Neuronal stem cell (in vitro differentiated cells): ENCODE measurements at regions not wholly inside any gene's neighbourhood (a gene's known extent, or its start where the extent isn't known, plus 50 kb on each side); places are given as distances from the start of the nearest gene placed in this dataset.
A peak's percentile ranks its signal among the peaks of the same experiment; 100 is the strongest.

Experiments
- DNase-seq: peaks from one replicate; pipeline ENCODE4 v3.0.0-alpha.2; 2013; ENCODE audit warnings: low spot score
- H2AFZ ChIP-seq: one replicate; pipeline ENCODE4 v1.6.1; 2013; ENCODE audit warnings: mild to moderate bottlenecking, low read length, inconsistent platforms
- H2AK5ac ChIP-seq: 2 replicates; pipeline ENCODE4 v1.6.1; 2013; ENCODE audit warnings: low read depth, mild to moderate bottlenecking, inconsistent platforms, low read length, moderate library complexity, mixed read lengths
- H2BK120ac ChIP-seq: 2 replicates; pipeline ENCODE4 v1.6.1; 2013; ENCODE audit warnings: low read depth, mild to moderate bottlenecking, inconsistent platforms, low read length, moderate library complexity, mixed read lengths
- H2BK12ac ChIP-seq: one replicate; pipeline ENCODE4 v1.6.1; 2013; ENCODE audit warnings: low read length, inconsistent platforms
- H2BK15ac ChIP-seq: 2 replicates; pipeline ENCODE4 v1.6.1; 2013; ENCODE audit warnings: mild to moderate bottlenecking, low read length, inconsistent platforms, mixed read lengths
- H2BK5ac ChIP-seq: one replicate; pipeline ENCODE4 v1.6.1; 2013; ENCODE audit warnings: inconsistent platforms, mild to moderate bottlenecking, low read length, moderate library complexity
- H3K14ac ChIP-seq: one replicate; pipeline ENCODE4 v1.6.1; 2013; ENCODE audit warnings: low read length, inconsistent platforms
- H3K18ac ChIP-seq: 2 replicates; pipeline ENCODE4 v1.6.1; 2013; ENCODE audit warnings: low read length, inconsistent platforms
- H3K23ac ChIP-seq: 2 replicates; pipeline ENCODE4 v1.6.1; 2013; ENCODE audit warnings: low read depth, mild to moderate bottlenecking, mixed read lengths, low read length, inconsistent platforms; ENCODE audit not compliant: poor library complexity
- H3K27ac ChIP-seq: replicated peaks from 3 replicates; pipeline ENCODE4 v1.5.1; 2013; ENCODE audit warnings: low read length, inconsistent platforms
- H3K27me3 ChIP-seq, 3 experiments: 2 replicates each; pipeline ENCODE4 v1.6.1; 2013; ENCODE audit warnings: low read length in 3 of 3, mild to moderate bottlenecking in 2 of 3, inconsistent platforms in 1 of 3, low read depth in 1 of 3, mixed read lengths in 1 of 3, moderate library complexity in 1 of 3; ENCODE audit not compliant: control insufficient read depth in 3 of 3, insufficient read depth in 3 of 3
- H3K36me3 ChIP-seq, 2 donors: replicated peaks in 1 of 2; 2 replicates each; pipeline ENCODE4 v1.6.1; 2013; ENCODE audit warnings: low read length in 2 of 2; ENCODE audit not compliant: control insufficient read depth in 2 of 2, insufficient read depth in 2 of 2
- H3K4ac ChIP-seq: 2 replicates; pipeline ENCODE4 v1.6.1; 2013; ENCODE audit warnings: inconsistent platforms, mild to moderate bottlenecking, low read length, moderate library complexity
- H3K4me1 ChIP-seq, 2 donors: 1 replicate in 1 of 2; 2 replicates in 1 of 2; pipeline ENCODE4 v1.6.1; 2013; ENCODE audit warnings: low read length in 2 of 2, low read depth in 1 of 2; ENCODE audit not compliant: control insufficient read depth in 2 of 2, insufficient read depth in 1 of 2
- H3K4me2 ChIP-seq: one replicate; pipeline ENCODE4 v1.6.1; 2013; ENCODE audit warnings: mild to moderate bottlenecking, low read length, inconsistent platforms; ENCODE audit not compliant: insufficient read depth, poor library complexity, severe bottlenecking
- H3K4me3 ChIP-seq, 2 donors: 2 replicates each; pipeline ENCODE4 v1.5.1; 2013; ENCODE audit warnings: low read length in 2 of 2, mild to moderate bottlenecking in 2 of 2, inconsistent platforms in 1 of 2, moderate library complexity in 1 of 2
- H3K79me1 ChIP-seq: one replicate; pipeline ENCODE4 v1.6.1; 2013; ENCODE audit warnings: low read depth, mild to moderate bottlenecking, inconsistent platforms, low read length, moderate library complexity
- H3K9ac ChIP-seq: one replicate; pipeline ENCODE4 v1.6.1; 2013; ENCODE audit warnings: mild to moderate bottlenecking, low read depth, low read length, inconsistent platforms; ENCODE audit not compliant: poor library complexity
- H3K9me3 ChIP-seq, 2 donors: replicated peaks in 1 of 2; 2 replicates each; pipeline versions ENCODE3 to v1.6.1; 2013; ENCODE audit warnings: low read length in 2 of 2, mild to moderate bottlenecking in 2 of 2, inconsistent platforms in 1 of 2, low read depth in 1 of 2, mixed read lengths in 1 of 2, moderate library complexity in 1 of 2; ENCODE audit not compliant: control insufficient read depth in 2 of 2, insufficient read depth in 1 of 2
- H4K8ac ChIP-seq: one replicate; pipeline ENCODE4 v1.6.1; 2013; ENCODE audit warnings: low read depth, mild to moderate bottlenecking, inconsistent platforms, low read length, moderate library complexity
- H4K91ac ChIP-seq: one replicate; pipeline ENCODE4 v1.6.1; 2013; ENCODE audit warnings: low read length, low read depth, mild to moderate bottlenecking, inconsistent platforms; ENCODE audit not compliant: poor library complexity
- WGBS, 2 donors: extraction: QIAGEN DNeasy Blood & Tissue Kit; methylation state at CpG; one replicate each; pipeline ENCODE4 v1.1.7; 2013; ENCODE audit warnings: missing lambda C conversion rate in 2 of 2, mixed read lengths in 1 of 2; ENCODE audit not compliant: insufficient read length in 2 of 2, insufficient replicate concordance in 1 of 2; ENCODE audit errors: extremely low coverage in 2 of 2; 5-methylcytosine and 5-hydroxymethylcytosine counted together

GRCh38 chr5:2220741-2221140 lies 338.0 kb upstream of the IRX4 start:
- Histone ChIP-seq H2BK5ac (no peak overlapping the region), H3K4me3 (peak overlapping the region in 1 of 2 donors; percentile 55), H3K18ac (no peak overlapping the region), H3K4me2 (no peak overlapping the region), H2BK15ac (no peak overlapping the region), H4K8ac (no peak overlapping the region), H2BK120ac (no peak overlapping the region), H3K79me1 (no peaks in the 10 kb centered on the region), H3K27me3 (no peaks in the 10 kb centered on the region), H3K9ac (no peak overlapping the region), H2AFZ (no peak overlapping the region), H3K4ac (no peak overlapping the region), H3K4me1 (no peaks in the 10 kb centered on the region), H3K36me3 (no peaks in the 10 kb centered on the region), H4K91ac (no peak overlapping the region), H2BK12ac (no peak overlapping the region), H3K14ac (no peak overlapping the region), H3K27ac (no peak overlapping the region), H2AK5ac (no peak overlapping the region), H3K23ac (no peak overlapping the region), H3K9me3 (peaks cover 0 to 23% of the 10 kb centered on the region in 2 donors)
- DNase-seq, result no peak
- no CpG with 5 or more reads among the region's 7 CpGs for WGBS, 2 donors

DNA sequence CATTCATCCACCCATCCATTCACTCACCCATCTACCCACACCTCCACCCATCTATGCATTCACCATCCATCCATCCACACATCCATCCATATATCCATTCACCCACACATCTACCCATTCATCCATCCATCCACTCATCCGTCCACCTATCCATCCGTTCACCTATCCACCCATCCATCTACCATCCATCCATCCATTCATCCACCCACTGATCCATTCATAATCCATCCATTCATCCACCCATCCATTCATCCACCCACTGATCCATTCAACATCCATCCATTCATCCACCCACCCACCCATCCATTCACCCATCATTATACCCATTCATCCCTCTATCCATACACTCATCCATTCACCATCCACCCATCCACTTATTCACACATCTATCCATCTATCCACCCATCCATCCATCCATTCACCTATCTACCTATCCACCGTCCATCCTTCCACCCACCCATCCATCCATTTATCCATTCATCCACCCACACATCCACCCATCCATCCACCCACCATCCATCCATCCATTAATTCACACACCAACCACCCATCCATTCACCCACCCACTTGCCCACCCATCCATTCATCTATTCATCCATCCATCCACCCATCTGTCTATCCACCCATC lies 336.5 kb upstream of the IRX4 start:
- Histone ChIP-seq H3K18ac (no peak overlapping the region), H3K4me3 (peak overlapping the region in 1 of 2 donors; percentile 28), H3K27me3 (peaks cover 0 to under 1% (median 0%) of the 10 kb centered on the region in 3 experiments), H3K9me3 (peaks cover 0 to 23% of the 10 kb centered on the region in 2 donors), H3K27ac (no peak overlapping the region), H4K91ac (no peak overlapping the region), H3K4me1 (peaks cover 4 to 7% of the 10 kb centered on the region in 2 donors), H3K4me2 (no peak overlapping the region), H2BK120ac (no peak overlapping the region), H3K36me3 (no peaks in the 10 kb centered on the region), H2AK5ac (no peak overlapping the region), H2AFZ (no peak overlapping the region), H2BK5ac (no peak overlapping the region), H3K4ac (no peak overlapping the region), H2BK15ac (no peak overlapping the region), H3K9ac (no peak overlapping the region), H3K14ac (no peak overlapping the region), H3K23ac (no peak overlapping the region), H3K79me1 (no peaks in the 10 kb centered on the region), H2BK12ac (no peak overlapping the region), H4K8ac (no peak overlapping the region)
- 93% methylated on average over 3 of the region's 3 CpGs for WGBS, 2 donors
- no peak for DNase-seq

GRCh38 chr5:2217219-2217618 lies 334.5 kb upstream of the IRX4 start:
- Histone ChIP-seq H3K4me3 (no peak overlapping the region), H3K36me3 (no peaks in the 10 kb centered on the region), H4K91ac (no peak overlapping the region), H3K27ac (no peak overlapping the region), H3K4me2 (no peak overlapping the region), H3K79me1 (no peaks in the 10 kb centered on the region), H3K9me3 (peaks cover 0 to 21% of the 10 kb centered on the region in 2 donors), H2AK5ac (no peak overlapping the region), H3K14ac (no peak overlapping the region), H3K4ac (no peak overlapping the region), H3K18ac (no peak overlapping the region), H2BK15ac (no peak overlapping the region), H4K8ac (no peak overlapping the region), H3K9ac (no peak overlapping the region), H2BK120ac (no peak overlapping the region), H3K4me1 (peaks cover 4 to 7% of the 10 kb centered on the region in 2 donors), H3K27me3 (peaks cover 0 to 12% (median 0%) of the 10 kb centered on the region in 3 experiments), H2BK5ac (no peak overlapping the region), H2AFZ (no peak overlapping the region), H2BK12ac (no peak overlapping the region), H3K23ac (no peak overlapping the region)
- WGBS, 2 donors, result no CpG with 5 or more reads among the region's 4 CpGs
- DNase-seq, result no peak

DNA sequence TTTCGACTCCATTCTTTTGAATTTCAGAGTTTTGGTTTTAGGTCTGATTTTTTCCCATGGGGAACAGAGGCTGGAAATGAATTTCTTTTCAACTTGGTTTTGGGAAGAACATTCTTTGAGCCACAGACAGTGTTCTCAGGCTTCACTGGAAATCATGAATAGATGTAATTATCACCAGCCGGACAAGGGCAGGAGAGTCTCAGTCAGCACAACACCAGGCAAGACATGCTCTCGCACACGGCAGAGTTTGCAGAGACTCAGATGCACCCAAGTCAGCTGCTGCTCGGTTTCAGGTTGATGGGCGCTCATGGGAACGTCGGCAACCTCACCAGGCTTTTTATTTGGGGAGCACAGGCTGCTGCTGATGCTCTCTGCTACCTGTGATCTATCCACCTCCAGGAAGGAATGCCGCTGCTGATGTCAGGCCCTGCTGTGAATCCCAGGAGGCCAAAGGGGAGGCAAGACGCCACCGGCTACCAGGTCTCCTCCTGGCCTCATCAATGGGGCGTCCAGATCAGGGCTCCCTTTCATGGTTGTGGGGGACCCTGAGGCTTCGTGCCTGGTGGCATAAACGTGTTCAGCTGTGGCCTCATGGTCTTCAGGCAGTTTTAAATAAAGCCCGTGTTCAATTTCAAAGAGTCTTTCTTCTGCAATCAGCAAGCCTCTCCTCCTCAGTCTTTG lies 332.3 kb upstream of the IRX4 start:
- H4K91ac ChIP-seq, result no peak overlapping the region
- H3K9ac ChIP-seq, result no peak overlapping the region
- H4K8ac ChIP-seq, result no peak overlapping the region
- no peaks in the 10 kb centered on the region for H3K79me1 ChIP-seq
- no peak overlapping the region for H2BK15ac ChIP-seq
- peak overlapping the region; percentile 38 for H3K18ac ChIP-seq
- H3K4ac ChIP-seq, result no peak overlapping the region
- no peak overlapping the region for H3K4me2 ChIP-seq
- peak overlapping the region; percentile 39 for H2AFZ ChIP-seq
- no peak overlapping the region for H2BK120ac ChIP-seq
- H3K27me3 ChIP-seq, result peaks cover 0 to 14% (median 0%) of the 10 kb centered on the region in 3 experiments
- DNase-seq, result no peak
- H3K14ac ChIP-seq, result no peak overlapping the region
- no peak overlapping the region for H2AK5ac ChIP-seq
- no peak overlapping the region for H3K4me3 ChIP-seq
- no peaks in the 10 kb centered on the region for H3K36me3 ChIP-seq
- no peak overlapping the region for H3K23ac ChIP-seq
- WGBS, 2 donors, result no CpG with 5 or more reads among the region's 15 CpGs
- no peak overlapping the region for H2BK5ac ChIP-seq
- H2BK12ac ChIP-seq, result no peak overlapping the region
- no peak overlapping the region for H3K27ac ChIP-seq
- H3K4me1 ChIP-seq, result peaks cover 4 to 7% of the 10 kb centered on the region in 2 donors
- H3K9me3 ChIP-seq, result peaks cover 0 to 13% of the 10 kb centered on the region in 2 donors
